Thyroid gland (tissue), 4 donors: ENCODE measurements at regions not wholly inside any gene's neighbourhood (a gene's known extent, or its start where the extent isn't known, plus 50 kb on each side); places are given as distances from the start of the nearest gene placed in this dataset.

ENCODE experiments used
- CTCF ChIP-seq, 6 experiments: fragments of 200-600 bp in 3 of 6; fragments of 450-650 bp in 3 of 6; sonication (generic) in 3 of 6; IDR thresholded peaks; one replicate each; pipeline ENCODE4 v1.5.1; 2016 to 2019; ENCODE audit warnings: antibody characterized with exemption in 6 of 6, mild to moderate bottlenecking in 2 of 6, inconsistent platforms in 1 of 6, moderate library complexity in 1 of 6
- POLR2A ChIP-seq, 2 donors: fragments of 450-650 bp; IDR thresholded peaks; one replicate each; pipeline ENCODE4 v1.6.1; 2017; ENCODE audit warnings: antibody characterized with exemption in 2 of 2, mild to moderate bottlenecking in 2 of 2, moderate library complexity in 1 of 2

GRCh38 chr1:67897270-67897949 lies 64.1 kb upstream of the GNG12 start:
- TF ChIP-seq CTCF (IDR thresholded peaks at IDR 0.05) (no peak), POLR2A (IDR thresholded peaks at IDR 0.05) (no peak)
